ENCODE measurements at regions not wholly inside any gene's neighbourhood (a gene's known extent, or its start where the extent isn't known, plus 50 kb on each side); places are given as distances from the start of the nearest gene placed in this dataset.

DNA sequence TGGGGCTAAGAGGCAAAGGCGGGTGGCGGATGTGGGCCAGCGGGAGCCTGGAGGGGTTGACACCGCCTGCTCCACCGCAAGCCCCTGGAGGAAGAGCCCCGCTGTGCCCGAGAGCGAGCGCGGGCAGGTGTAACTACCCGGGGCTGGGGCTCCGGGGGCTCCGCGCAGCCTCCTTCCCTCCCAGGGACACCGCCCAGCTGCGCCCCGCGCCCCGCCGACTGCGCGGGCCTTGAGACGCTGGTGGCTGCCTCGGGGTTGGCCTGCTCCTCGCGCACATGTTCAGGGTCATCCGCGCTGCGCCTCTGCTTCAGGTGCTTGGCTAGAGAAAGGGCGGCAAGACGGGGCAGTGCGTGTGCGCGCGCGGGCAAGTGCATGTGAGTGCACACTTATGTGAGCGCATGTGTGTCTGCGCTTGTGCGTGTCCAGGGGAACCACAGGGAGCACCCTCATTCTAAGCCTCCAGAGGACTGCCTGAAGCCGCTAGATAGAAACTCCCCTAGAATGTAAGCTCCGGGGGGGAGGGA is 197.5 kb upstream of the TMEM45B start:
- POLR2A ChIA-PET, result interaction anchor here (0.7 to 1.9 kb wide), 4 partner anchors 10 to 100 kb away, joined by 3 to 6 read pairs (median 4); no protein-coding TSS in a partner anchor
- CTCF ChIA-PET, result interaction anchor here (0.6 to 1.1 kb wide), 2 partner anchors 16 to 81 kb away, joined by 3 read pairs; no protein-coding TSS in a partner anchor
- H3K36me3 Mint-ChIP-seq (ENCODE audit: insufficient read depth, unreplicated experiment), result no peaks in the 10 kb centered on the region

DNA sequence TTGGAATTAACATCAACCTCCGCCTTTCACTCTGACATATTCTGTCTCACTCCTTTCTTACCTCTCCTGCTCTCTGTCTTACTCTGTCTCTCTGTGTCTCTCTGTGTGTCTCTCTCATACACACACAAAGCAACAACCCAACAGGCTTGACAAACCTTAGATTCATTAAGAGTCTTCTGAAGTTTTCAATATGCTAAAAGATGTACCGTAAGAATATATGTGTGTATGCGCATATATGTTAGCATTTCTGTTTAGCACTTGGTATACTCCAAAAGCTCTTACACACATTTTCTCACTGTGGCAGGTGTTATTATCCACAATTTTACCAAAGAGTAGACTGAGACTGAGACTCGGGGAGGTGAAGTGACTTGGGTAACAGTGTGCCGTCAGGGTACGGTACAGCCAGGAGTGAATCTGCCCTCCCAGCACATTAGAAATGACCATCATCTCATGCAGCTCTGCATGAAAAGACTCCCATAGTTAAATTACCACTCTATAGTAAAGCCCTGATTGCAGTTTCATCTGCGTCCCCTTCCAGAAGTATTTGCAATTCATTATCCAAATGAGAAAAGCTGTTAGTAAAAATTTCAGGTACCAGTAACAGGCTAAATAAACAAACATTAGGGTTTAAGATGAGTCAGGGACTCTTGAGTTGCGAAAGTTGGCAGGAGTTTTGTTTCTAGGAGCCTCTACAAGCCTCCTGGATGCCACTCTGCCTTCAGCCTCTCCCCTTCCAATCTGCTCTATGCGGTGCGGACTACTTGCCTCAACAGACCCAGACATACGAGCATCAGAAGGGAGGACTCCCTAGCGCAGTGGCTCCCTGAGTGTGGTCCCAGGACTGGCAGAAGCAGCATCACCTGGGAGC is 195.2 kb upstream of the TMEM45B start:
- peak; percentile 96 for DNase-seq (ENCODE audit: unreplicated experiment)
- intact Hi-C loops (cut with micrococcal nuclease), result loop anchor here (1.0 to 2.0 kb wide), 2 partner anchors 32 to 75 kb away; no protein-coding TSS in a partner anchor
- TF ChIP-seq, protein P1, sequence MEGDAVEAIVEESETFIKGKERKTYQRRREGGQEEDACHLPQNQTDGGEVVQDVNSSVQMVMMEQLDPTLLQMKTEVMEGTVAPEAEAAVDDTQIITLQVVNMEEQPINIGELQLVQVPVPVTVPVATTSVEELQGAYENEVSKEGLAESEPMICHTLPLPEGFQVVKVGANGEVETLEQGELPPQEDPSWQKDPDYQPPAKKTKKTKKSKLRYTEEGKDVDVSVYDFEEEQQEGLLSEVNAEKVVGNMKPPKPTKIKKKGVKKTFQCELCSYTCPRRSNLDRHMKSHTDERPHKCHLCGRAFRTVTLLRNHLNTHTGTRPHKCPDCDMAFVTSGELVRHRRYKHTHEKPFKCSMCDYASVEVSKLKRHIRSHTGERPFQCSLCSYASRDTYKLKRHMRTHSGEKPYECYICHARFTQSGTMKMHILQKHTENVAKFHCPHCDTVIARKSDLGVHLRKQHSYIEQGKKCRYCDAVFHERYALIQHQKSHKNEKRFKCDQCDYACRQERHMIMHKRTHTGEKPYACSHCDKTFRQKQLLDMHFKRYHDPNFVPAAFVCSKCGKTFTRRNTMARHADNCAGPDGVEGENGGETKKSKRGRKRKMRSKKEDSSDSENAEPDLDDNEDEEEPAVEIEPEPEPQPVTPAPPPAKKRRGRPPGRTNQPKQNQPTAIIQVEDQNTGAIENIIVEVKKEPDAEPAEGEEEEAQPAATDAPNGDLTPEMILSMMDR (IDR thresholded peaks at IDR 0.05; ENCODE audit: unreplicated experiment), result no peak
- Mint-ChIP-seq H3K4me3 (ENCODE audit: unreplicated experiment) (no peak overlapping the region), H3K27ac (ENCODE audit: low read depth, unreplicated experiment) (peak overlapping the region; percentile 54), H3K9me3 (ENCODE audit: unreplicated experiment) (peaks cover under 1% of the 10 kb centered on the region), H3K27me3 (ENCODE audit: insufficient read depth, unreplicated experiment) (no peaks in the 10 kb centered on the region), H3K36me3 (ENCODE audit: insufficient read depth, unreplicated experiment) (no peaks in the 10 kb centered on the region), H3K4me1 (ENCODE audit: insufficient read depth, unreplicated experiment) (peaks cover 20% of the 10 kb centered on the region)
- BruUV-seq (replicated peaks), result no TSS peak
- CTCF ChIA-PET, result interaction anchor here (0.8 to 1.4 kb wide), 2 partner anchors 15 to 130 kb away, joined by 3 to 4 read pairs; no protein-coding TSS in a partner anchor
- POLR2A ChIA-PET, result interaction anchor here (1.0 to 2.4 kb wide), 4 partner anchors 13 to 23 kb away, joined by 3 to 26 read pairs (median 12); no protein-coding TSS in a partner anchor

More for the DNA sequence above, 197.5 kb upstream of the TMEM45B start:
- Mint-ChIP-seq H3K27ac (ENCODE audit: low read depth, unreplicated experiment) (no peak overlapping the region), H3K27me3 (ENCODE audit: insufficient read depth, unreplicated experiment) (no peaks in the 10 kb centered on the region), H3K4me3 (ENCODE audit: unreplicated experiment) (no peak overlapping the region), H3K4me1 (ENCODE audit: insufficient read depth, unreplicated experiment) (peaks cover 17% of the 10 kb centered on the region), H3K9me3 (ENCODE audit: unreplicated experiment) (no peaks in the 10 kb centered on the region)
- intact Hi-C loops (cut with micrococcal nuclease), result no loop called here
- TF ChIP-seq, protein P1 (IDR thresholded peaks at IDR 0.05; ENCODE audit: unreplicated experiment), result no peak
- BruUV-seq (replicated peaks), result no TSS peak
- no peak for DNase-seq (ENCODE audit: unreplicated experiment)

DNA sequence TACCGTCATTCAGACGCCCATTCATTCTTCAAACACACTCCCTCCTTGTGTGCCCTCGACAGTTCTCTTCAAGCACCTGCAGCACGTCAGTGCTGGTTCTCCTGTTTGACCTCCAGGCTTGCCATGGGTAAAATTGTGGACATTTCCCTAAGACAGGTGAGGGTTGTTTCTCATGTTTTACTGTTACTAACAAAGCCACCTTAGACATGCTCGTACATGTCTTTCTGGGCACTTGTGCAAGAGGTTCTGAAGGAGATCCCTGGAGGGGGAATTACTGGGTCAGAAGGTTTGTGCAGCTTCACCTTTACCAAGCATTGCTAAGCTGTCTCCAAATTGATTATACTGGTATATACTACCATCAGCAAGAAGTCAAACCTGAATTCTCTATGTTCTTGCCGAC is 189.7 kb upstream of the TMEM45B start:
- ChIA-PET CTCF (interaction anchor here (0.6 to 1.7 kb wide), 5 partner anchors 11 to 1474 kb away, joined by 3 to 10 read pairs (median 3); no protein-coding TSS in a partner anchor), POLR2A (interaction anchor here (1.4 to 6.5 kb wide), 6 partner anchors 9 to 77 kb away, joined by 3 to 71 read pairs (median 12); no protein-coding TSS in a partner anchor)
- Mint-ChIP-seq H3K4me3 (ENCODE audit: unreplicated experiment) (peak overlapping the region; percentile 48), H3K4me1 (ENCODE audit: insufficient read depth, unreplicated experiment) (peaks cover 21% of the 10 kb centered on the region), H3K9me3 (ENCODE audit: unreplicated experiment) (peaks cover 6% of the 10 kb centered on the region), H3K27ac (ENCODE audit: low read depth, unreplicated experiment) (peak overlapping the region; percentile 93), H3K27me3 (ENCODE audit: insufficient read depth, unreplicated experiment) (no peaks in the 10 kb centered on the region), H3K36me3 (ENCODE audit: insufficient read depth, unreplicated experiment) (no peaks in the 10 kb centered on the region)
- TF ChIP-seq, protein P1 (IDR thresholded peaks at IDR 0.05; ENCODE audit: unreplicated experiment), result no peak
- DNase-seq (ENCODE audit: unreplicated experiment), result peak; percentile 90
- intact Hi-C loops (cut with micrococcal nuclease), result no loop called here
- no TSS peak for BruUV-seq (replicated peaks)

DNA sequence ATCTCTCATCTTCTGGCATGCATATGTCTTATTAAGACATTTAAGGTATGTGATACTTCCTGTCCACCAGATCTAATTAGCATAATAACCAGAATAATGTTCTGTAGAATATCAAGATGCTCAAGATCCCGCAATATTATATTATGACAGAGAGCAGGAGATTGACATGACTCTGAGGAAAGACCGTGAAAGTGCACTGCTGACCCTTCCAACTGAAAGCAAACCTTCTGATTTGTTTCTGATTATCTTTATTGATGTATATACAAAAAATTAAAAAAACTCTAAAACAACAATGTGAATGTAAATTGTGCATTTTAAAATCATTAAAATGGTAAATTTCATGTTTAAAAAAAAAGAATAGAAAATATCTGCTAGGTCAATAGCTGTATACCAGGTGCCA is 184.4 kb upstream of the TMEM45B start:
- H3K9me3 Mint-ChIP-seq (ENCODE audit: unreplicated experiment), result no peaks in the 10 kb centered on the region
- POLR2A ChIA-PET, result interaction anchor here (1.0 to 4.0 kb wide), 2 partner anchors 8 to 12 kb away, joined by 3 to 33 read pairs; no protein-coding TSS in a partner anchor
- TF ChIP-seq, protein P1 (IDR thresholded peaks at IDR 0.05; ENCODE audit: unreplicated experiment), result no peak
- CTCF ChIA-PET, result interaction anchor here (0.8 to 1.0 kb wide), 2 partner anchors 13 to 1474 kb away, joined by 3 to 4 read pairs; no protein-coding TSS in a partner anchor
- no peaks in the 10 kb centered on the region for H3K27me3 Mint-ChIP-seq (ENCODE audit: insufficient read depth, unreplicated experiment)
- DNase-seq (ENCODE audit: unreplicated experiment), result no peak
- no peak overlapping the region for H3K27ac Mint-ChIP-seq (ENCODE audit: low read depth, unreplicated experiment)
- no TSS peak for BruUV-seq (replicated peaks)
- no peak overlapping the region for H3K4me3 Mint-ChIP-seq (ENCODE audit: unreplicated experiment)
- peaks cover 12% of the 10 kb centered on the region for H3K4me1 Mint-ChIP-seq (ENCODE audit: insufficient read depth, unreplicated experiment)
- intact Hi-C loops (cut with micrococcal nuclease), result no loop called here
- no peaks in the 10 kb centered on the region for H3K36me3 Mint-ChIP-seq (ENCODE audit: insufficient read depth, unreplicated experiment)

Data from MCF 10A (cell line).